HCT116 (cell line): ENCODE measurements at regions not wholly inside any gene's neighbourhood (a gene's known extent, or its start where the extent isn't known, plus 50 kb on each side); places are given as distances from the start of the nearest gene placed in this dataset.

Experiments used
- ATAC-seq: fragments of 200-7000 bp; cut with Tn5 transposase; 2 replicates; pipeline ENCODE4 v1.9.1; 2020; ENCODE audit warnings: mild to moderate bottlenecking, moderate library complexity
- BruUV-seq: library from RNA; stranded (reverse); fragments of 400-500 nt; replicated peaks from 2 replicates; lab custom pipeline; 2021; lab: Mats Ljungman, UMichigan
- CTCF ChIA-PET: fragments of 300-600 bp; sonication (Branson Sonifier 250); formaldehyde crosslinking; loops from one replicate; lab custom pipeline; 2021; ENCODE audit warnings: antibody characterized with exemption; lab: Charles Lee
- POLR2A ChIA-PET: fragments of 300-600, 350-600 bp; sonication (Branson Sonifier 250); formaldehyde crosslinking; loops from one replicate; lab custom pipeline; 2021; ENCODE audit warnings: antibody characterized with exemption; lab: Charles Lee
- RAD21 ChIA-PET, 2 experiments: fragments of 300-600 bp; sonication (Branson Sonifier 250); formaldehyde crosslinking; loops; one replicate each; lab custom pipeline; 2023; ENCODE audit warnings: low total read pairs in 2 of 2; ENCODE audit not compliant: uncharacterized antibody in 2 of 2, unreplicated experiment in 2 of 2, low non-redundant PET in 1 of 2; lab: Charles Lee
- DNase-seq: peaks from one replicate; pipeline ENCODE4 v3.0.0-alpha.2; 2010; ENCODE audit warnings: low read depth, low spot score
- H2AFZ ChIP-seq: fragments of 200-600 bp; shearing (Covaris generic), sonication (generic); 2 replicates; pipeline ENCODE4 v1.6.1; 2017; ENCODE audit warnings: low read depth, mixed run types, mixed read lengths, antibody characterized with exemption, low read length; ENCODE audit not compliant: poor library complexity, severe bottlenecking
- H3K27ac ChIP-seq: 2 replicates; pipeline ENCODE4 v1.5.1; 2012; ENCODE audit warnings: low read depth, low read length
- H3K27me3 ChIP-seq: fragments of 200-600 bp; sonication (generic); 2 replicates; pipeline ENCODE4 v1.6.1; 2016; ENCODE audit warnings: mixed run types, low read length, mixed read lengths; ENCODE audit not compliant: insufficient read depth
- H3K36me3 ChIP-seq, 2 experiments: fragments of 200-500 bp in 1 of 2; fragments of 200-600 bp in 1 of 2; sonication (Bioruptor generic) in 1 of 2; sonication (generic) in 1 of 2; 2 replicates each; pipeline versions ENCODE4 v1.5.1 to v1.6.1; 2014 to 2016; ENCODE audit warnings: low read length in 2 of 2, inconsistent platforms in 1 of 2, mixed read lengths in 1 of 2, mixed run types in 1 of 2; ENCODE audit not compliant: insufficient read depth in 2 of 2, control insufficient read depth in 1 of 2
- H3K4me1 ChIP-seq, 2 experiments: fragments of 200-600 bp in 1 of 2; sonication (generic) in 1 of 2; 2 replicates each; pipeline versions ENCODE4 v1.5.1 to v1.6.1; 2012 to 2017; ENCODE audit warnings: low read length in 2 of 2, inconsistent platforms in 1 of 2, mild to moderate bottlenecking in 1 of 2, mixed read lengths in 1 of 2, mixed run types in 1 of 2, moderate library complexity in 1 of 2; ENCODE audit not compliant: insufficient read depth in 2 of 2, control insufficient read depth in 1 of 2
- H3K4me2 ChIP-seq: fragments of 200-600 bp; sonication (generic); 2 replicates; pipeline ENCODE4 v1.6.1; 2017; ENCODE audit warnings: mixed run types, low read length, mixed read lengths
- H3K4me3 ChIP-seq, 2 experiments: fragments of 200-600 bp in 1 of 2; sonication (generic) in 1 of 2; replicated peaks in 1 of 2; 2 replicates each; pipeline ENCODE4 v1.5.1; 2011 to 2016; ENCODE audit warnings: low read length in 2 of 2, control low read depth in 1 of 2, low read depth in 1 of 2, mild to moderate bottlenecking in 1 of 2, mixed read lengths in 1 of 2, mixed run types in 1 of 2
- H3K79me2 ChIP-seq: fragments of 200-600 bp; sonication (generic); 2 replicates; pipeline ENCODE4 v1.6.1; 2017; ENCODE audit warnings: mild to moderate bottlenecking, mixed run types, low read length, moderate library complexity, mixed read lengths; ENCODE audit not compliant: insufficient read depth
- H3K9ac ChIP-seq: fragments of 200-600 bp; sonication (generic); 2 replicates; pipeline ENCODE4 v1.6.1; 2016; ENCODE audit warnings: low read length, mixed read lengths
- H3K9me2 ChIP-seq: fragments of 200-600 bp; sonication (generic), shearing (Covaris generic); 2 replicates; pipeline ENCODE4 v1.6.1; 2017; ENCODE audit warnings: mixed run types, mild to moderate bottlenecking, moderate library complexity; ENCODE audit not compliant: insufficient read depth
- H3K9me3 ChIP-seq, 2 experiments: fragments of 200-500 bp in 1 of 2; fragments of 200-600 bp in 1 of 2; sonication (Bioruptor generic) in 1 of 2; sonication (generic) in 1 of 2; 2 replicates each; pipeline ENCODE4 v1.6.1; 2014 to 2017; ENCODE audit warnings: low read length in 2 of 2, mixed read lengths in 2 of 2, inconsistent platforms in 1 of 2, low read depth in 1 of 2, mild to moderate bottlenecking in 1 of 2, mixed run types in 1 of 2, moderate library complexity in 1 of 2; ENCODE audit not compliant: control insufficient read depth in 1 of 2, insufficient read depth in 1 of 2
- H4K20me1 ChIP-seq: fragments of 200-600 bp; sonication (generic), shearing (Covaris generic); 2 replicates; pipeline ENCODE4 v1.6.1; 2017; ENCODE audit warnings: mixed run types, mild to moderate bottlenecking, moderate library complexity; ENCODE audit not compliant: insufficient read depth
- EGR1 ChIP-seq: IDR thresholded peaks from 2 replicates; pipeline ENCODE4 v1.6.1; 2012; ENCODE audit warnings: low read depth
- ELF1 ChIP-seq: IDR thresholded peaks from 2 replicates; pipeline ENCODE4 v1.6.1; 2012; ENCODE audit warnings: low read depth, borderline replicate concordance
- EZH2 ChIP-seq: fragments of 200-600 bp; sonication (generic); IDR thresholded peaks from 2 replicates; pipeline ENCODE4 v1.6.1; 2017; ENCODE audit warnings: antibody characterized with exemption, mixed run types
- SIN3A ChIP-seq: IDR thresholded peaks from 2 replicates; pipeline ENCODE4 v1.6.1; 2012; ENCODE audit warnings: low read depth
- TCF7L2 ChIP-seq: IDR thresholded peaks from 2 replicates; pipeline ENCODE4 v1.7.0; 2011; ENCODE audit warnings: borderline replicate concordance, inconsistent platforms; ENCODE audit not compliant: insufficient read depth, insufficient read length; ENCODE audit errors: extremely low read depth
- ZFX ChIP-seq: fragments of 450-650 bp; IDR thresholded peaks from 2 replicates; pipeline ENCODE4 v1.6.1; 2017
- ZNF274 ChIP-seq: fragments of 200-500 bp; sonication (Bioruptor generic); IDR thresholded peaks from 2 replicates; pipeline ENCODE4 v1.6.1; 2014; ENCODE audit warnings: mild to moderate bottlenecking, low read depth, low read length, inconsistent platforms
- intact Hi-C: fragments of 100-400 bp; cut with micrococcal nuclease; formaldehyde crosslinking; loops from 2 replicates; pipeline ENCODE4 v1.10.0; 2022
- TF ChIP-seq, protein P1 (sequence below), 3 experiments: fragments of 200-600 bp in 1 of 3; sonication (generic) in 1 of 3; IDR thresholded peaks in 2 of 3; conservative IDR thresholded peaks in 1 of 3; 2 replicates each; pipeline ENCODE4 v1.5.1; 2012 to 2017; ENCODE audit warnings: low read depth in 2 of 3, low read length in 2 of 3, antibody characterized with exemption in 1 of 3, borderline replicate concordance in 1 of 3, control low read depth in 1 of 3, mild to moderate bottlenecking in 1 of 3, mixed read lengths in 1 of 3, mixed run types in 1 of 3, moderate library complexity in 1 of 3; ENCODE audit not compliant: insufficient read depth in 1 of 3
- TF ChIP-seq, protein P2 (sequence below): IDR thresholded peaks from 2 replicates; pipeline ENCODE4 v1.6.1; 2012

DNA sequence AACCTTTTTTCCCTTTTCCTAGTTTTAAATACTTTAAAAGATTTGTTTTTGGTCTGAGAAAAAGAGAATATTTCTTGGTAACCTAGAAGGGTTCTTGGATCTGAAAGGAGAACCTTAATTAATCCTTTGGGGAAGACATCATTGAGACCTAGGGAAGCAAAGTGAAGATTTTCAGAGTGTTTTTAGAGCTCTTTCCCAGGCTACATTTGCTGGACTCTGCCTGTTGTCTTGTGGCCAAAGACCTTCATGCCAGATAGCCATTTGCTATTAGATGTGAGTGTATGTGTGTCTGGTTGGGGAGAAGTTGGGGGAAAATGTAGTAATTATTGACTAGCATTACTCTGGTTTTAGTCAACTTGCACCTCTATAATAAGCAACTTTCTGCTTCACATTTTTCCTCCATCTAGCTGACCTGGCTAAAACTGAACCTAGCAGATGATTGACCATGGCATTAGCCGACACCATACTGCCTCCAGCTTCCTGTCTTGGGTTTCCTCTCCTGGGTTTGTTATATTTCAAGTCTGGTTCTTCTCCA, 239.1 kb downstream of the USP25 start:
- Histone ChIP-seq H2AFZ (no peak overlapping the region), H3K9me2 (no peaks in the 10 kb centered on the region), H3K4me1 (no peaks in the 10 kb centered on the region), H3K36me3 (no peaks in the 10 kb centered on the region), H3K4me2 (no peak overlapping the region), H4K20me1 (no peaks in the 10 kb centered on the region), H3K9me3 (no peaks in the 10 kb centered on the region), H3K9ac (no peak overlapping the region), H3K27me3 (no peaks in the 10 kb centered on the region), H3K4me3 (no peak overlapping the region), H3K79me2 (no peaks in the 10 kb centered on the region), H3K27ac (no peak overlapping the region)
- BruUV-seq = no TSS peak
- POLR2A ChIA-PET = no interaction called here
- CTCF ChIA-PET = no interaction called here
- DNase-seq (no peak), ATAC-seq (no peak)
- RAD21 ChIA-PET = no interaction called here
- no peak for TF ChIP-seq TCF7L2
- TF ChIP-seq, all 23 proteins: peak for 0
- intact Hi-C loops = no loop called here

DNA sequence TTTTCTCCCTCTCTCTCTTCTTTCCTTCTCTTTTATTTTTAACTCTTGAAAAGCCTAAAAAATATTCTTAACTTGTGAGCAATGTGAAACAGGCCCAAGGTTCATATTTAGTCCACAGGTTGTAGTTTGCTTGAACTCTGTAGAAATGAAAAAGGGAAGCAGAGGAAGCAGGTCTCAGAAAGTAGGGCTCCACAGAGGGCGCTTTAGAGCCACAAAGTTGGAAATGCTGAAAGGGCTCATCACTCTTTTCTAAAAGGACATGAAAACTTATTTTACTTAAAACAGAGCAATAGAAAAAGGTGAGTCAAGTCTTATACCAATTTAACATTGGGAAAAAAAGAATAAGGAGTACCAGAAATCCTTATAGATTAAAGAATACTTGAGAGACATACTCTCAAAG, 247.0 kb downstream of the USP25 start:
- Histone ChIP-seq H3K36me3 (no peaks in the 10 kb centered on the region), H3K4me2 (no peak overlapping the region), H3K27ac (no peak overlapping the region), H2AFZ (no peak overlapping the region), H3K27me3 (no peaks in the 10 kb centered on the region), H3K9me2 (no peaks in the 10 kb centered on the region), H3K79me2 (no peaks in the 10 kb centered on the region), H3K4me1 (no peaks in the 10 kb centered on the region), H3K9me3 (no peaks in the 10 kb centered on the region), H3K9ac (no peak overlapping the region), H4K20me1 (no peaks in the 10 kb centered on the region), H3K4me3 (no peak overlapping the region)
- intact Hi-C loops = no loop called here
- DNase-seq (no peak), ATAC-seq (no peak)
- ChIA-PET POLR2A (no interaction called here), RAD21 (no interaction called here), CTCF (no interaction called here)
- no TSS peak for BruUV-seq
- TF ChIP-seq, protein P1, sequence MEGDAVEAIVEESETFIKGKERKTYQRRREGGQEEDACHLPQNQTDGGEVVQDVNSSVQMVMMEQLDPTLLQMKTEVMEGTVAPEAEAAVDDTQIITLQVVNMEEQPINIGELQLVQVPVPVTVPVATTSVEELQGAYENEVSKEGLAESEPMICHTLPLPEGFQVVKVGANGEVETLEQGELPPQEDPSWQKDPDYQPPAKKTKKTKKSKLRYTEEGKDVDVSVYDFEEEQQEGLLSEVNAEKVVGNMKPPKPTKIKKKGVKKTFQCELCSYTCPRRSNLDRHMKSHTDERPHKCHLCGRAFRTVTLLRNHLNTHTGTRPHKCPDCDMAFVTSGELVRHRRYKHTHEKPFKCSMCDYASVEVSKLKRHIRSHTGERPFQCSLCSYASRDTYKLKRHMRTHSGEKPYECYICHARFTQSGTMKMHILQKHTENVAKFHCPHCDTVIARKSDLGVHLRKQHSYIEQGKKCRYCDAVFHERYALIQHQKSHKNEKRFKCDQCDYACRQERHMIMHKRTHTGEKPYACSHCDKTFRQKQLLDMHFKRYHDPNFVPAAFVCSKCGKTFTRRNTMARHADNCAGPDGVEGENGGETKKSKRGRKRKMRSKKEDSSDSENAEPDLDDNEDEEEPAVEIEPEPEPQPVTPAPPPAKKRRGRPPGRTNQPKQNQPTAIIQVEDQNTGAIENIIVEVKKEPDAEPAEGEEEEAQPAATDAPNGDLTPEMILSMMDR (IDR thresholded peaks at IDR 0.05 in 2 of 3, conservative IDR thresholded peaks at IDR 0.05 in 1 of 3; ENCODE audit: borderline replicate concordance in 1 of 3, insufficient read depth in 1 of 3, low read depth in 2 of 3, low read length in 2 of 3) = peak in 2 of 3 experiments; percentile 27 to 36; a peak in 3 of 6 replicates
- no peak for TF ChIP-seq SIN3A
- TF ChIP-seq, protein P2, sequence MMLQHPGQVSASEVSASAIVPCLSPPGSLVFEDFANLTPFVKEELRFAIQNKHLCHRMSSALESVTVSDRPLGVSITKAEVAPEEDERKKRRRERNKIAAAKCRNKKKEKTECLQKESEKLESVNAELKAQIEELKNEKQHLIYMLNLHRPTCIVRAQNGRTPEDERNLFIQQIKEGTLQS = no peak
- no peak for TF ChIP-seq ZFX
- TF ChIP-seq EGR1 = no peak
- no peak for TF ChIP-seq EZH2
- no peak for TF ChIP-seq ELF1
- no peak for TF ChIP-seq ZNF274
